Aorta (tissue), 5 donors: ENCODE measurements at regions not wholly inside any gene's neighbourhood (a gene's known extent, or its start where the extent isn't known, plus 50 kb on each side); places are given as distances from the start of the nearest gene placed in this dataset.

ENCODE experiments used
- ATAC-seq: fragments of 200-7000 bp; cut with Tn5 transposase; one replicate; pipeline ENCODE4 v1.9.1; 2022; ENCODE audit warnings: moderate library complexity; ENCODE audit not compliant: low FRiP score
- DNase-seq, 2 donors: peaks; one replicate each; pipeline ENCODE4 v3.0.0-alpha.2; 2020
- H3K27ac ChIP-seq, 2 donors: one replicate each; pipeline ENCODE4 v1.5.1; 2013; ENCODE audit warnings: low read length in 2 of 2, mild to moderate bottlenecking in 2 of 2, moderate library complexity in 2 of 2, control low read depth in 1 of 2, inconsistent platforms in 1 of 2, low read depth in 1 of 2
- H3K27me3 ChIP-seq, 2 donors: one replicate each; pipeline ENCODE4 v1.6.1; 2013; ENCODE audit warnings: control low read depth in 1 of 2, low read length in 1 of 2, mild to moderate bottlenecking in 1 of 2, moderate library complexity in 1 of 2; ENCODE audit not compliant: insufficient read depth in 2 of 2, control insufficient read depth in 1 of 2
- H3K36me3 ChIP-seq, 2 donors: one replicate each; pipeline ENCODE4 v1.6.1; 2013; ENCODE audit warnings: control low read depth in 1 of 2, low read length in 1 of 2, mild to moderate bottlenecking in 1 of 2; ENCODE audit not compliant: insufficient read depth in 2 of 2, control insufficient read depth in 1 of 2
- H3K4me1 ChIP-seq, 2 donors: one replicate each; pipeline ENCODE4 v1.6.1; 2013; ENCODE audit warnings: low read length in 2 of 2, control low read depth in 1 of 2, mild to moderate bottlenecking in 1 of 2, moderate library complexity in 1 of 2; ENCODE audit not compliant: insufficient read depth in 2 of 2, control insufficient read depth in 1 of 2
- H3K4me3 ChIP-seq, 2 donors: one replicate each; pipeline ENCODE4 v1.5.1; 2013; ENCODE audit warnings: low read length in 2 of 2, control low read depth in 1 of 2, mild to moderate bottlenecking in 1 of 2
- H3K9me3 ChIP-seq: one replicate; pipeline ENCODE4 v1.6.1; 2013; ENCODE audit warnings: mild to moderate bottlenecking, low read length; ENCODE audit not compliant: control insufficient read depth
- WGBS, 2 donors: extraction: QIAGEN DNeasy Blood & Tissue Kit; methylation state at CpG; one replicate each; pipeline ENCODE4 v1.1.7; 2013; 5-methylcytosine and 5-hydroxymethylcytosine counted together
- intact Hi-C, 2 donors: fragments of 100-400 bp; cut with DNase I; formaldehyde crosslinking; loops; one replicate each; pipeline versions ENCODE4 v1.14.2 to v1.15.0; 2022
- donor health status: healthy with polysubstance abuse.
- donor health status: Bipolar disorder and iron deficiency.
- donor health status: DM: no; HTN: no; CAD: no.
- donor health status: DM: no; HTN: no; CAD: no.
- donor health status: DM: yes; HTN: yes; CAD: no.

GRCh38 chr2:106959975-106960682 lies 74.2 kb upstream of the ST6GAL2 start:
- H3K9me3 ChIP-seq: no peaks in the 10 kb centered on the region
- H3K36me3 ChIP-seq: no peaks in the 10 kb centered on the region
- H3K4me3 ChIP-seq: no peak overlapping the region
- peaks cover 2 to 5% of the 10 kb centered on the region in 2 donors for H3K4me1 ChIP-seq
- 63 to 73% methylated on average over 1 of the region's 1 CpG for WGBS, 2 donors
- DNase-seq (no peak), ATAC-seq (no peak)
- no peak overlapping the region for H3K27ac ChIP-seq
- intact Hi-C loops: no loop called here
- no peaks in the 10 kb centered on the region for H3K27me3 ChIP-seq

- H3K36me3 ChIP-seq: no peaks in the 10 kb centered on the region
- intact Hi-C loops: no loop called here
- peaks cover 2 to 5% of the 10 kb centered on the region in 2 donors for H3K4me1 ChIP-seq
- no peak for ATAC-seq
- no peak for DNase-seq
- no peak overlapping the region for H3K4me3 ChIP-seq
- no peak overlapping the region for H3K27ac ChIP-seq
- H3K27me3 ChIP-seq: no peaks in the 10 kb centered on the region
- H3K9me3 ChIP-seq: no peaks in the 10 kb centered on the region
- 70 to 75% methylated on average over 5 of the region's 5 CpGs for WGBS, 2 donors
These were observed 74.8 kb upstream of the ST6GAL2 start for GRCh38 chr2:106960683-106961161.

- Histone ChIP-seq H3K27ac (no peak overlapping the region), H3K36me3 (no peaks in the 10 kb centered on the region), H3K27me3 (no peaks in the 10 kb centered on the region), H3K4me1 (peaks cover 2 to 4% of the 10 kb centered on the region in 2 donors), H3K4me3 (no peak overlapping the region), H3K9me3 (no peaks in the 10 kb centered on the region)
- ATAC-seq (no peak), DNase-seq (no peak)
- 77 to 83% methylated on average over 3 of the region's 3 CpGs for WGBS, 2 donors
- intact Hi-C loops: no loop called here
These were observed 75.4 kb upstream of the ST6GAL2 start for GRCh38 chr2:106961328-106961727.

- H3K27ac ChIP-seq: no peak overlapping the region
- H3K9me3 ChIP-seq: no peaks in the 10 kb centered on the region
- WGBS, 2 donors: 80 to 87% methylated on average over 1 of the region's 1 CpG
- intact Hi-C loops: no loop called here
- DNase-seq (no peak), ATAC-seq (no peak)
- H3K4me1 ChIP-seq: no peaks in the 10 kb centered on the region
- no peak overlapping the region for H3K4me3 ChIP-seq
- no peaks in the 10 kb centered on the region for H3K36me3 ChIP-seq
- H3K27me3 ChIP-seq: no peaks in the 10 kb centered on the region
These were observed 77.2 kb upstream of the ST6GAL2 start for GRCh38 chr2:106963156-106963555.

- no peak overlapping the region for H3K4me3 ChIP-seq
- H3K36me3 ChIP-seq: no peaks in the 10 kb centered on the region
- H3K4me1 ChIP-seq: no peaks in the 10 kb centered on the region
- DNase-seq (peak in 1 of 2 donors; percentile 70), ATAC-seq (no peak)
- WGBS, 2 donors: 83 to 86% methylated on average over 5 of the region's 5 CpGs
- H3K9me3 ChIP-seq: no peaks in the 10 kb centered on the region
- H3K27ac ChIP-seq: no peak overlapping the region
- intact Hi-C loops: no loop called here
- no peaks in the 10 kb centered on the region for H3K27me3 ChIP-seq
These were observed 77.9 kb upstream of the ST6GAL2 start for GRCh38 chr2:106963893-106964292.

- 76 to 82% methylated on average over 3 of the region's 3 CpGs for WGBS, 2 donors
- ATAC-seq: no peak
- intact Hi-C loops: no loop called here
These were observed 79.6 kb upstream of the ST6GAL2 start for GRCh38 chr2:106965611-106966010.

GRCh38 chr2:106969777-106970176 lies 83.8 kb upstream of the ST6GAL2 start:
- intact Hi-C loops: no loop called here
- Histone ChIP-seq H3K27ac (no peak overlapping the region), H3K4me1 (no peaks in the 10 kb centered on the region), H3K36me3 (no peaks in the 10 kb centered on the region), H3K4me3 (no peak overlapping the region), H3K9me3 (no peaks in the 10 kb centered on the region), H3K27me3 (no peaks in the 10 kb centered on the region)
- ATAC-seq: no peak
- WGBS, 2 donors: 95 to 96% methylated on average over 5 of the region's 5 CpGs
- no peak for DNase-seq

More at GRCh38 chr2:106965611-106966010, 79.6 kb upstream of the ST6GAL2 start:
- H3K27me3 ChIP-seq: no peaks in the 10 kb centered on the region
- no peak overlapping the region for H3K27ac ChIP-seq
- no peak overlapping the region for H3K4me3 ChIP-seq
- H3K9me3 ChIP-seq: no peaks in the 10 kb centered on the region
- no peaks in the 10 kb centered on the region for H3K4me1 ChIP-seq
- DNase-seq: no peak
- no peaks in the 10 kb centered on the region for H3K36me3 ChIP-seq

- no peak for ATAC-seq
- Histone ChIP-seq H3K27me3 (no peaks in the 10 kb centered on the region), H3K9me3 (no peaks in the 10 kb centered on the region), H3K36me3 (no peaks in the 10 kb centered on the region), H3K4me1 (no peaks in the 10 kb centered on the region), H3K4me3 (no peak overlapping the region), H3K27ac (no peak overlapping the region)
- 75 to 79% methylated on average over 5 of the region's 5 CpGs for WGBS, 2 donors
- intact Hi-C loops: no loop called here
- DNase-seq: no peak
These were observed 84.7 kb upstream of the ST6GAL2 start for GRCh38 chr2:106970471-106971261.

- DNase-seq: no peak
- no peak for ATAC-seq
- WGBS, 2 donors: 86 to 88% methylated on average over 2 of the region's 2 CpGs
- Histone ChIP-seq H3K36me3 (no peaks in the 10 kb centered on the region), H3K9me3 (no peaks in the 10 kb centered on the region), H3K4me3 (no peak overlapping the region), H3K4me1 (peaks cover 0 to 5% of the 10 kb centered on the region in 2 donors), H3K27me3 (no peaks in the 10 kb centered on the region), H3K27ac (no peak overlapping the region)
- intact Hi-C loops: no loop called here
These were observed 86.8 kb upstream of the ST6GAL2 start for GRCh38 chr2:106972782-106973181.
